ENCODE measurements at regions not wholly inside any gene's neighbourhood (a gene's known extent, or its start where the extent isn't known, plus 50 kb on each side); places are given as distances from the start of the nearest gene placed in this dataset.

DNA sequence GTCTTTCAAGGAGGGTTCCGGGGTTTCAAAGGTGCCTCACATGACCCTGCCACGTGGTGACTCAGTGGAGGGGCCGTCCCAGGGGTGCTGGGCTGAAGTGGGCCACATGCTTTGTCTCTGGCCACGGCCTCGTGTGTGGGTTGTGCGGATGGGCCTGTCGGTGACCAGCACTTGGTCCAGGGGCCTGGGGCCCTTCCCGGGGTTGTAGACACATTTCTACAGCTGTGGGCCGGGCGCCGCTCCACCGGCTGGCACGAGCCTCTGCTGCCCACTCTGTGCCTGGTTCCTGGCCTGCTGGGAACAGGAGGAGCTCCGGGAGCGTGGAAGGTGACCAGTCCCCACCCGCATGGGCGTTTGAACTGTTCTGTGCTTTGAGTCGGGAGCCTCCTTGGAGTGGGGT is 75.4 kb upstream of the TTC34 start:
- TF ChIP-seq GTF2F1 (IDR thresholded peaks at IDR 0.05; ENCODE audit: borderline replicate concordance, low read depth, low read length) (no peak), USF2 (IDR thresholded peaks at IDR 0.05; ENCODE audit: low read length) (no peak), POU5F1 (IDR thresholded peaks at IDR 0.05; ENCODE audit: low read depth, low read length) (no peak), RFX5 (IDR thresholded peaks at IDR 0.05; ENCODE audit: borderline replicate concordance, low read depth, low read length) (no peak), EZH2 (IDR thresholded peaks at IDR 0.05; ENCODE audit: low read depth, low read length, severe bottlenecking) (no peak), BCL11A (IDR thresholded peaks at IDR 0.05; ENCODE audit: low read depth in 2 of 2, low read length in 2 of 2) (no peak)
- TF ChIP-seq, protein P1, sequence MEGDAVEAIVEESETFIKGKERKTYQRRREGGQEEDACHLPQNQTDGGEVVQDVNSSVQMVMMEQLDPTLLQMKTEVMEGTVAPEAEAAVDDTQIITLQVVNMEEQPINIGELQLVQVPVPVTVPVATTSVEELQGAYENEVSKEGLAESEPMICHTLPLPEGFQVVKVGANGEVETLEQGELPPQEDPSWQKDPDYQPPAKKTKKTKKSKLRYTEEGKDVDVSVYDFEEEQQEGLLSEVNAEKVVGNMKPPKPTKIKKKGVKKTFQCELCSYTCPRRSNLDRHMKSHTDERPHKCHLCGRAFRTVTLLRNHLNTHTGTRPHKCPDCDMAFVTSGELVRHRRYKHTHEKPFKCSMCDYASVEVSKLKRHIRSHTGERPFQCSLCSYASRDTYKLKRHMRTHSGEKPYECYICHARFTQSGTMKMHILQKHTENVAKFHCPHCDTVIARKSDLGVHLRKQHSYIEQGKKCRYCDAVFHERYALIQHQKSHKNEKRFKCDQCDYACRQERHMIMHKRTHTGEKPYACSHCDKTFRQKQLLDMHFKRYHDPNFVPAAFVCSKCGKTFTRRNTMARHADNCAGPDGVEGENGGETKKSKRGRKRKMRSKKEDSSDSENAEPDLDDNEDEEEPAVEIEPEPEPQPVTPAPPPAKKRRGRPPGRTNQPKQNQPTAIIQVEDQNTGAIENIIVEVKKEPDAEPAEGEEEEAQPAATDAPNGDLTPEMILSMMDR (IDR thresholded peaks at IDR 0.05; ENCODE audit: control extremely low read depth in 1 of 3, insufficient read depth in 1 of 3, low read depth in 1 of 3, low read length in 3 of 3): no peak
